Mucosa of descending colon (tissue), 3 donors: ENCODE measurements at regions not wholly inside any gene's neighbourhood (a gene's known extent, or its start where the extent isn't known, plus 50 kb on each side); places are given as distances from the start of the nearest gene placed in this dataset.

Experiments used
- ATAC-seq: fragments of 200-7000 bp; cut with Tn5 transposase; one replicate; pipeline ENCODE4 v1.9.1; 2020; ENCODE audit warnings: mild to moderate bottlenecking, moderate library complexity
- DNase-seq, 3 donors: peaks; one replicate each; pipeline ENCODE4 v3.0.0-alpha.2; 2020
- H3K36me3 ChIP-seq: fragments of 200-600 bp; one replicate; pipeline ENCODE4 v1.8.0; 2021; ENCODE audit warnings: low read depth, mild to moderate bottlenecking
- H3K4me1 ChIP-seq: fragments of 200-600 bp; one replicate; pipeline ENCODE4 v1.8.0; 2021; ENCODE audit warnings: low read depth, mild to moderate bottlenecking
- H3K4me3 ChIP-seq: fragments of 200-600 bp; one replicate; pipeline ENCODE4 v1.8.0; 2021; ENCODE audit warnings: mild to moderate bottlenecking
- H3K9me3 ChIP-seq: fragments of 200-600 bp; one replicate; pipeline ENCODE4 v1.8.0; 2021; ENCODE audit warnings: mild to moderate bottlenecking
- CTCF ChIP-seq: fragments of 200-600 bp; IDR thresholded peaks from one replicate; pipeline ENCODE4 v1.8.0; 2022; ENCODE audit warnings: antibody characterized with exemption, mild to moderate bottlenecking
- intact Hi-C, 2 donors: fragments of 100-400 bp; cut with DNase I in 1 of 2; cut with micrococcal nuclease in 1 of 2; formaldehyde crosslinking; loops; one replicate each; pipeline versions ENCODE4 v1.11.0 to v1.11.1; 2022; cut with DNase I, micrococcal nuclease
- donor health status: DM: no; HTN: no; CAD: no; lungs with moderate emphysema.
- donor health status: DM: no; HTN: no; CAD: no.
- donor health status: DM: no; HTN: yes; CAD: no.

GRCh38 chr2:207216457-207216856 lies 50.7 kb upstream of the KLF7 start:
- intact Hi-C loops, result no loop called here
- ATAC-seq (no peak), DNase-seq (no peak)
- Histone ChIP-seq H3K4me1 (no peaks in the 10 kb centered on the region), H3K36me3 (no peaks in the 10 kb centered on the region), H3K9me3 (no peaks in the 10 kb centered on the region), H3K4me3 (no peak overlapping the region)
- TF ChIP-seq CTCF, result no peak

- no peak overlapping the region for H3K4me3 ChIP-seq
- intact Hi-C loops, result no loop called here
- H3K4me1 ChIP-seq, result no peaks in the 10 kb centered on the region
- no peak for ATAC-seq
- H3K9me3 ChIP-seq, result no peaks in the 10 kb centered on the region
- TF ChIP-seq CTCF, result no peak
- DNase-seq, result no peak
- no peaks in the 10 kb centered on the region for H3K36me3 ChIP-seq
These were observed 51.7 kb upstream of the KLF7 start for GRCh38 chr2:207217442-207217841.

GRCh38 chr2:207219081-207219630 lies 53.4 kb upstream of the KLF7 start:
- no peaks in the 10 kb centered on the region for H3K36me3 ChIP-seq
- DNase-seq (no peak), ATAC-seq (no peak)
- no peaks in the 10 kb centered on the region for H3K4me1 ChIP-seq
- intact Hi-C loops, result no loop called here
- TF ChIP-seq CTCF, result no peak
- no peak overlapping the region for H3K4me3 ChIP-seq
- H3K9me3 ChIP-seq, result no peaks in the 10 kb centered on the region

- ATAC-seq (no peak), DNase-seq (no peak)
- no peaks in the 10 kb centered on the region for H3K36me3 ChIP-seq
- no peaks in the 10 kb centered on the region for H3K9me3 ChIP-seq
- no peaks in the 10 kb centered on the region for H3K4me1 ChIP-seq
- intact Hi-C loops, result no loop called here
- H3K4me3 ChIP-seq, result no peak overlapping the region
- no peak for TF ChIP-seq CTCF
These were observed 54.1 kb upstream of the KLF7 start for GRCh38 chr2:207219676-207220501.

GRCh38 chr2:207221731-207222130 lies 56.0 kb upstream of the KLF7 start:
- H3K4me1 ChIP-seq, result no peaks in the 10 kb centered on the region
- no peaks in the 10 kb centered on the region for H3K36me3 ChIP-seq
- DNase-seq (no peak), ATAC-seq (no peak)
- no peaks in the 10 kb centered on the region for H3K9me3 ChIP-seq
- H3K4me3 ChIP-seq, result no peak overlapping the region
- intact Hi-C loops, result no loop called here
- no peak for TF ChIP-seq CTCF
